Ovary (tissue), 3 donors: ENCODE measurements at regions not wholly inside any gene's neighbourhood (a gene's known extent, or its start where the extent isn't known, plus 50 kb on each side); places are given as distances from the start of the nearest gene placed in this dataset.

ENCODE experiments used
- EP300 ChIP-seq: sonication (generic); formaldehyde crosslinking; IDR thresholded peaks from one replicate; pipeline ENCODE4 v1.6.1; 2017; ENCODE audit warnings: antibody characterized with exemption
- POLR2A ChIP-seq: fragments of 450-650 bp; IDR thresholded peaks from one replicate; pipeline ENCODE4 v1.6.1; 2017; ENCODE audit warnings: antibody characterized with exemption, mild to moderate bottlenecking, moderate library complexity
- TF ChIP-seq, protein P1 (sequence below), 3 donors: fragments of 450-650 bp in 2 of 3; fragments of 200-600 bp in 1 of 3; IDR thresholded peaks; one replicate each; pipeline versions ENCODE4 v1.5.1 to v1.8.0; 2016 to 2022; ENCODE audit warnings: antibody characterized with exemption in 3 of 3, mild to moderate bottlenecking in 1 of 3
- donor health status: DM: no; HTN: no; CAD: no.

DNA sequence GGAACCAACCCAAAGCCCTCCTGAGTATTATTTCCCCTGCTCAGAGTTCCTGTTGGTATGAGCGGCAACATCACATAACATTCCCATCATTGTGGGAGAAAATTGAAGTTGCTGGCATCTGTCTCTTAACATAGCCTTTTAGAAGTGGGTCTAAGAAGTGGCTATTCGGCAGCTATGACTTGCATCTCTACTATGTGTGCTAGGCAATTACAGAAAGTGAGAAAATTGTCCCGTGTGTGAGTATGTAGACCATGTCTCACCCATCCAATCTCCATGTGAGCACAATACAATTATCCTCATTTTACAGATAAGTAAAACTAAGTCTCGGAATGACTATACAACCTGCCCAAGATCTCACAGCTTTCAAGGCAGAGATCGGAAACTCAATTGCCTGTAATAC is 239.4 kb upstream of the ZNF462 start:
- no peak for TF ChIP-seq EP300
- TF ChIP-seq POLR2A: no peak
- TF ChIP-seq, protein P1, sequence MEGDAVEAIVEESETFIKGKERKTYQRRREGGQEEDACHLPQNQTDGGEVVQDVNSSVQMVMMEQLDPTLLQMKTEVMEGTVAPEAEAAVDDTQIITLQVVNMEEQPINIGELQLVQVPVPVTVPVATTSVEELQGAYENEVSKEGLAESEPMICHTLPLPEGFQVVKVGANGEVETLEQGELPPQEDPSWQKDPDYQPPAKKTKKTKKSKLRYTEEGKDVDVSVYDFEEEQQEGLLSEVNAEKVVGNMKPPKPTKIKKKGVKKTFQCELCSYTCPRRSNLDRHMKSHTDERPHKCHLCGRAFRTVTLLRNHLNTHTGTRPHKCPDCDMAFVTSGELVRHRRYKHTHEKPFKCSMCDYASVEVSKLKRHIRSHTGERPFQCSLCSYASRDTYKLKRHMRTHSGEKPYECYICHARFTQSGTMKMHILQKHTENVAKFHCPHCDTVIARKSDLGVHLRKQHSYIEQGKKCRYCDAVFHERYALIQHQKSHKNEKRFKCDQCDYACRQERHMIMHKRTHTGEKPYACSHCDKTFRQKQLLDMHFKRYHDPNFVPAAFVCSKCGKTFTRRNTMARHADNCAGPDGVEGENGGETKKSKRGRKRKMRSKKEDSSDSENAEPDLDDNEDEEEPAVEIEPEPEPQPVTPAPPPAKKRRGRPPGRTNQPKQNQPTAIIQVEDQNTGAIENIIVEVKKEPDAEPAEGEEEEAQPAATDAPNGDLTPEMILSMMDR (IDR thresholded peaks at IDR 0.05): no peak
